HepG2 (cell line): ENCODE measurements at regions not wholly inside any gene's neighbourhood (a gene's known extent, or its start where the extent isn't known, plus 50 kb on each side); places are given as distances from the start of the nearest gene placed in this dataset.

Experiments used
- ATAC-seq: fragments of 200-7000 bp; cut with Tn5 transposase; 3 replicates; pipeline ENCODE4 v1.9.1; 2020; ENCODE audit warnings: mild to moderate bottlenecking, moderate library complexity
- BruUV-seq: library from RNA; stranded (reverse); fragments of 400-500 nt; replicated peaks from 2 replicates; lab custom pipeline; 2021; lab: Mats Ljungman, UMichigan
- CTCF ChIA-PET: fragments of 300-600 bp; formaldehyde crosslinking; extraction: SDS; loops from one replicate; lab custom pipeline; 2021; ENCODE audit warnings: low total read pairs, inconsistent platforms, low intra/inter-chr PET ratio; lab: Yijun Ruan, JAX
- POLR2A ChIA-PET: fragments of 350-600 bp; sonication (Branson Sonifier 250); formaldehyde crosslinking; loops from one replicate; lab custom pipeline; 2020; ENCODE audit warnings: antibody characterized with exemption, inconsistent platforms; lab: Yijun Ruan, JAX
- DNase-seq: peaks from one replicate; pipeline ENCODE4 v3.0.0-alpha.2; 2015; ENCODE audit warnings: low spot score
- FAIRE-seq: peaks from 3 replicates; lab custom pipeline; 2011; peaks lifted over from hg19 to GRCh38; lab: Jason Lieb, UNC
- H2AFZ ChIP-seq: one replicate; pipeline ENCODE4 v1.6.1; 2011; ENCODE audit warnings: low read length, inconsistent platforms
- H3K27ac ChIP-seq: fragments of 300-600 bp; 3 replicates; pipeline ENCODE4 v1.8.0; 2011; ENCODE audit warnings: mixed run types, mild to moderate bottlenecking, mixed read lengths, low read length, inconsistent platforms; ENCODE audit not compliant: insufficient read depth; ENCODE audit errors: extremely low read length
- H3K27me3 ChIP-seq, 2 experiments: fragments of 200-600 bp in 1 of 2; 2 replicates in 1 of 2; 3 replicates in 1 of 2; pipeline versions ENCODE4 v1.6.0 to v1.8.0; 2011; ENCODE audit warnings: low read length in 2 of 2, mild to moderate bottlenecking in 2 of 2, moderate library complexity in 2 of 2, inconsistent platforms in 1 of 2; ENCODE audit not compliant: insufficient read depth in 2 of 2, control insufficient read depth in 1 of 2
- H3K36me3 ChIP-seq, 2 experiments: fragments of 200-600 bp in 1 of 2; replicated peaks in 1 of 2; 2 replicates in 1 of 2; 3 replicates in 1 of 2; pipeline versions ENCODE4 v1.5.1 to v1.8.0; 2011; ENCODE audit warnings: low read length in 2 of 2, inconsistent platforms in 1 of 2; ENCODE audit not compliant: insufficient read depth in 2 of 2, control insufficient read depth in 1 of 2
- H3K4me1 ChIP-seq: 2 replicates; pipeline ENCODE4 v1.5.1; 2012; ENCODE audit warnings: low read length, inconsistent platforms; ENCODE audit not compliant: insufficient read depth
- H3K4me2 ChIP-seq: 2 replicates; pipeline ENCODE4 v1.6.0; 2011; ENCODE audit warnings: low read depth, low read length, inconsistent platforms
- H3K4me3 ChIP-seq, 3 experiments: fragments of 200-600 bp in 1 of 3; sonication (generic), shearing (Covaris generic) in 1 of 3; replicated peaks in 1 of 3; 2 replicates each; pipeline ENCODE4 v1.5.1; 2011 to 2016; ENCODE audit warnings: low read length in 3 of 3, inconsistent platforms in 2 of 3, low read depth in 2 of 3, mild to moderate bottlenecking in 2 of 3, control low read depth in 1 of 3, mixed read lengths in 1 of 3; ENCODE audit not compliant: insufficient read depth in 1 of 3
- H3K79me2 ChIP-seq: one replicate; pipeline ENCODE4 v1.6.1; 2011; ENCODE audit warnings: low read length, inconsistent platforms; ENCODE audit not compliant: insufficient read depth
- H3K9ac ChIP-seq: 2 replicates; pipeline ENCODE4 v1.6.0; 2011; ENCODE audit warnings: mild to moderate bottlenecking, low read depth, low read length, inconsistent platforms; ENCODE audit not compliant: insufficient read depth
- H3K9me3 ChIP-seq: 2 replicates; pipeline ENCODE4 v1.5.1; 2012; ENCODE audit warnings: mild to moderate bottlenecking, low read length
- H4K20me1 ChIP-seq: 2 replicates; pipeline ENCODE4 v1.6.0; 2011; ENCODE audit warnings: inconsistent platforms, mild to moderate bottlenecking, low read length, moderate library complexity; ENCODE audit not compliant: insufficient read depth
- GPN1 ChIP-seq: sonication (generic); formaldehyde crosslinking; IDR thresholded peaks from 2 replicates; pipeline ENCODE4 v1.5.1; 2020; ENCODE audit warnings: missing genetic modification reagents, borderline replicate concordance
- KLF11 ChIP-seq: IDR thresholded peaks from 2 replicates; pipeline ENCODE4 v1.6.1; 2016; ENCODE audit warnings: missing compliant biosample characterization
- SUZ12 ChIP-seq: fragments of 150-350 bp; IDR thresholded peaks from 2 replicates; pipeline ENCODE4 v1.6.1; 2014; ENCODE audit warnings: low read depth, low read length
- ZNF33B ChIP-seq: sonication (generic); formaldehyde crosslinking; IDR thresholded peaks from 2 replicates; pipeline ENCODE4 v1.5.1; 2020; ENCODE audit warnings: mild to moderate bottlenecking, missing genetic modification reagents
- ZNF484 ChIP-seq: sonication (generic); formaldehyde crosslinking; IDR thresholded peaks from 2 replicates; pipeline ENCODE4 v1.5.1; 2020; ENCODE audit warnings: mild to moderate bottlenecking, low read depth, missing genetic modification reagents, borderline replicate concordance
- WGBS: methylation state at CpG from one replicate; pipeline ENCODE4 v1.1.6; 2017; ENCODE audit warnings: low lambda C conversion rate; 5-methylcytosine and 5-hydroxymethylcytosine counted together
- in situ Hi-C: cut with HindIII; loops from 2 replicates; pipeline ENCODE4 v1.10.0; 2017; ENCODE audit warnings: low pct_unique_long_range_greater_than_20kb; ENCODE audit not compliant: extremely low pct_ligation_motif_present
- intact Hi-C: fragments of 100-400 bp; cut with micrococcal nuclease; formaldehyde crosslinking; loops from one replicate; pipeline ENCODE4 v1.10.0; 2022; ENCODE audit not compliant: unreplicated experiment
- TF ChIP-seq, protein P1 (sequence below): sonication (generic); formaldehyde crosslinking; IDR thresholded peaks from 2 replicates; pipeline ENCODE4 v1.8.0; 2022; ENCODE audit warnings: mild to moderate bottlenecking, missing genetic modification reagents
- TF ChIP-seq, protein P2 (sequence below): sonication (generic); formaldehyde crosslinking; IDR thresholded peaks from 2 replicates; pipeline ENCODE4 v1.4.0; 2020; ENCODE audit warnings: missing genetic modification reagents, mild to moderate bottlenecking, borderline replicate concordance
- TF ChIP-seq, protein P3 (sequence below): sonication (generic); formaldehyde crosslinking; IDR thresholded peaks from 2 replicates; pipeline ENCODE4 v1.8.0; 2022; ENCODE audit warnings: low read depth, missing genetic modification reagents

DNA sequence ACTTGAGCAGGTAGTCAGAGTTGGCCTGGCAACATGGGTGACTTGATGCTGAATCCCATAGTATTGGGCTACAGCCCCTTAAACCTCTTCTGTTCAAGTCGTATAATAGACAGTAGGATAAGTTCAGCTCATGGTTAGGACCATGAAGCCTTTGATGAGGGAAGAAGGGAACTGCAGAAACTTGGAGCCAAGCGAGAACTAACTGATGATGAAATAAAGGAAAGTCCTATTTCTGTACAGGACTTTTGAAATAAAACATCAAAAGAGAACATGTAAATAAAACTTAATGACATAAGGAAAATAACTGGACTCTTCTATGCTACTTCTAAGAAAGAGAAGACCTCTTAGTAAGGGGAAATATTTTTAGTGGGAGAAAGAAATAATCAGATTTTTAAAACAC is 51.2 kb upstream of the UGP2 start:
- Histone ChIP-seq H3K79me2 (no peaks in the 10 kb centered on the region), H3K36me3 (no peaks in the 10 kb centered on the region), H3K9ac (no peak overlapping the region), H3K9me3 (no peaks in the 10 kb centered on the region), H3K27me3 (no peaks in the 10 kb centered on the region), H3K4me3 (no peak overlapping the region), H4K20me1 (no peaks in the 10 kb centered on the region), H2AFZ (no peak overlapping the region), H3K4me2 (no peak overlapping the region), H3K4me1 (no peaks in the 10 kb centered on the region), H3K27ac (no peak overlapping the region)
- intact Hi-C loops (no loop called here), in situ Hi-C loops (no loop called here)
- TF ChIP-seq KLF11 = no peak
- TF ChIP-seq SUZ12 = no peak
- TF ChIP-seq, protein P1, sequence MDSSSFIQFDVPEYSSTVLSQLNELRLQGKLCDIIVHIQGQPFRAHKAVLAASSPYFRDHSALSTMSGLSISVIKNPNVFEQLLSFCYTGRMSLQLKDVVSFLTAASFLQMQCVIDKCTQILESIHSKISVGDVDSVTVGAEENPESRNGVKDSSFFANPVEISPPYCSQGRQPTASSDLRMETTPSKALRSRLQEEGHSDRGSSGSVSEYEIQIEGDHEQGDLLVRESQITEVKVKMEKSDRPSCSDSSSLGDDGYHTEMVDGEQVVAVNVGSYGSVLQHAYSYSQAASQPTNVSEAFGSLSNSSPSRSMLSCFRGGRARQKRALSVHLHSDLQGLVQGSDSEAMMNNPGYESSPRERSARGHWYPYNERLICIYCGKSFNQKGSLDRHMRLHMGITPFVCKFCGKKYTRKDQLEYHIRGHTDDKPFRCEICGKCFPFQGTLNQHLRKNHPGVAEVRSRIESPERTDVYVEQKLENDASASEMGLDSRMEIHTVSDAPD (CRISPR knock-in tag) = no peak
- TF ChIP-seq ZNF33B (CRISPR knock-in tag) = no peak
- TF ChIP-seq GPN1 (CRISPR knock-in tag) = no peak
- TF ChIP-seq, protein P2, sequence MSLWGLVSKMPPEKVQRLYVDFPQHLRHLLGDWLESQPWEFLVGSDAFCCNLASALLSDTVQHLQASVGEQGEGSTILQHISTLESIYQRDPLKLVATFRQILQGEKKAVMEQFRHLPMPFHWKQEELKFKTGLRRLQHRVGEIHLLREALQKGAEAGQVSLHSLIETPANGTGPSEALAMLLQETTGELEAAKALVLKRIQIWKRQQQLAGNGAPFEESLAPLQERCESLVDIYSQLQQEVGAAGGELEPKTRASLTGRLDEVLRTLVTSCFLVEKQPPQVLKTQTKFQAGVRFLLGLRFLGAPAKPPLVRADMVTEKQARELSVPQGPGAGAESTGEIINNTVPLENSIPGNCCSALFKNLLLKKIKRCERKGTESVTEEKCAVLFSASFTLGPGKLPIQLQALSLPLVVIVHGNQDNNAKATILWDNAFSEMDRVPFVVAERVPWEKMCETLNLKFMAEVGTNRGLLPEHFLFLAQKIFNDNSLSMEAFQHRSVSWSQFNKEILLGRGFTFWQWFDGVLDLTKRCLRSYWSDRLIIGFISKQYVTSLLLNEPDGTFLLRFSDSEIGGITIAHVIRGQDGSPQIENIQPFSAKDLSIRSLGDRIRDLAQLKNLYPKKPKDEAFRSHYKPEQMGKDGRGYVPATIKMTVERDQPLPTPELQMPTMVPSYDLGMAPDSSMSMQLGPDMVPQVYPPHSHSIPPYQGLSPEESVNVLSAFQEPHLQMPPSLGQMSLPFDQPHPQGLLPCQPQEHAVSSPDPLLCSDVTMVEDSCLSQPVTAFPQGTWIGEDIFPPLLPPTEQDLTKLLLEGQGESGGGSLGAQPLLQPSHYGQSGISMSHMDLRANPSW (CRISPR knock-in tag) = no peak
- TF ChIP-seq ZNF484 = no peak
- TF ChIP-seq, protein P3, sequence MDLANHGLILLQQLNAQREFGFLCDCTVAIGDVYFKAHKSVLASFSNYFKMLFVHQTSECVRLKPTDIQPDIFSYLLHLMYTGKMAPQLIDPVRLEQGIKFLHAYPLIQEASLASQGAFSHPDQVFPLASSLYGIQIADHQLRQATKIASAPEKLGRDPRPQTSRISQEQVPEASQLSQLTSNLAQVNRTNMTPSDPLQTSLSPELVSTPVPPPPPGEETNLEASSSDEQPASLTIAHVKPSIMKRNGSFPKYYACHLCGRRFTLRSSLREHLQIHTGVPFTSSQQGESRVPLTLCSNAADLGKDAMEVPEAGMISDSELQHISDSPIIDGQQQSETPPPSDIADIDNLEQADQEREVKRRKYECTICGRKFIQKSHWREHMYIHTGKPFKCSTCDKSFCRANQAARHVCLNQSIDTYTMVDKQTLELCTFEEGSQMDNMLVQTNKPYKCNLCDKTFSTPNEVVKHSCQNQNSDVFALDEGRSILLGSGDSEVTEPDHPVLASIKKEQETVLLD (CRISPR knock-in tag) = no peak
- ATAC-seq (no peak), FAIRE-seq (no peak), DNase-seq (no peak)
- POLR2A ChIA-PET = no interaction called here
- no TSS peak for BruUV-seq
- 26% methylated on average over 2 of the region's 2 CpGs for WGBS
- CTCF ChIA-PET = no interaction called here
